Rectal smooth muscle tissue (tissue), 1 donor: ENCODE measurements at regions not wholly inside any gene's neighbourhood (a gene's known extent, or its start where the extent isn't known, plus 50 kb on each side); places are given as distances from the start of the nearest gene placed in this dataset.

Experiments
- H3K27ac ChIP-seq: one replicate; pipeline ENCODE4 v1.7.0; 2013; ENCODE audit warnings: low read depth, low read length, inconsistent platforms
- H3K27me3 ChIP-seq: one replicate; pipeline ENCODE4 v1.7.0; 2013; ENCODE audit warnings: low read length; ENCODE audit not compliant: control insufficient read depth, insufficient read depth
- H3K36me3 ChIP-seq: one replicate; pipeline ENCODE4 v1.7.0; 2013; ENCODE audit warnings: low read length; ENCODE audit not compliant: control insufficient read depth, insufficient read depth
- H3K4me1 ChIP-seq: one replicate; pipeline ENCODE4 v1.7.0; 2013; ENCODE audit warnings: low read length; ENCODE audit not compliant: control insufficient read depth, insufficient read depth
- H3K4me3 ChIP-seq: one replicate; pipeline ENCODE4 v1.7.0; 2013; ENCODE audit warnings: low read length
- H3K9ac ChIP-seq: one replicate; pipeline ENCODE4 v1.7.0; 2013; ENCODE audit warnings: low read length

DNA sequence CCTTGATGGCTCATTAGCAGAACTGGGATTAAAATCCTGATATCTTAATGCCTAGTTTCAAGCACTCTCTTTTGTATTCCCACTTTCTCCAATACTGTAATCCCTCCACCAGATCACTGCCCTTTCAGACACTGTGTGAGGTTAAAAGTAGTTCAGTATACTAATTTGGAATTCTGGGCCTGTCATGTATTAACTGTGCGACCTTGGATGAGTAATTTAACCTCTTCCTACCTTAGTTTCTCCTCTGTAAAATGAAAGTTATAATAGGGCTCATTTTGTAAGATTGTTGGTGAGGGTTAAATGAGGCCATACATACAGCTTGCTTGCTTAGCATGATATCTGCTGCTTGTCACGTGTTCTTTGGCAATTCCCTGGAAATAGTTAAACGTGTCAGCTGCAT is 207.3 kb upstream of the HS3ST1 start:
- Histone ChIP-seq H3K9ac (no peak overlapping the region), H3K36me3 (no peaks in the 10 kb centered on the region), H3K4me1 (no peaks in the 10 kb centered on the region), H3K27me3 (no peaks in the 10 kb centered on the region), H3K4me3 (no peak overlapping the region), H3K27ac (no peak overlapping the region)

DNA sequence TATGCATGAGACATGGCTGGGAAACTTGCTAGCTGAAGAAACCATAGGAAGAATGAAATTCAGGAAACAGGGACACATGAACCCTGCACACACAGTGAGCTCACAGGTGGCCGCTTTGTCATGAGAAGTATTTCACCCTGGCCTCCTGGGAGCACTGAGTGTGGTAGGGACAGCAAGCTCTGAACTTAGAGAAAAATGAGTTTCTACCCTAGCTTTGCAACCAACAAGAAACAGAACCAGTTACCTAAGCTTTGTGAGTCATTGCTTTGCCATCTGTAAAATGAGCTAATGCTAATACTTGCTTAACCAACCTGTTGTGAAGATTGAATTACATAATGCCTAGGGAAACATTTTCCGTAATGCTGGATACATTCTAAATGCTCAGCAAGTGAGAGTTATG is 206.6 kb upstream of the HS3ST1 start:
- H3K4me1 ChIP-seq, result no peaks in the 10 kb centered on the region
- no peaks in the 10 kb centered on the region for H3K27me3 ChIP-seq
- no peak overlapping the region for H3K9ac ChIP-seq
- no peak overlapping the region for H3K27ac ChIP-seq
- H3K4me3 ChIP-seq, result no peak overlapping the region
- H3K36me3 ChIP-seq, result no peaks in the 10 kb centered on the region

DNA sequence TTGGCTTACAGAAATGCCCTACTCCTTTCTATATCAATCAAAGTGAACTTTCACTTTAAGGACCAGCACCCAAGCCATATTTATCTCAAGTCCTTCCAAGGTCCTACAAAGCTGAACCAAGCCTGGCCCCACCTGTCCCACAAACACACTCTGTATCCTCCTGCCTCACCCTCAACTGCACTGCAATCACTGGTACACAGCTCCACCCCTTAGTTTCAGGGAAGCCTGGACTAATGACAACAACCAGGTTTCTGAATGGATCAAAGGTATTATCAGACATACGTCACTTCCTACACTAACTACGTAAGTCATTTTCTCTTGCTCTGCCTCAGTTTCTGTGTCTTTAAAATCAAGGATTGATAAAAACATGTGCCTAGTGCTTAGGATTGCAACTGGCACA is 205.6 kb upstream of the HS3ST1 start:
- Histone ChIP-seq H3K27ac (no peak overlapping the region), H3K9ac (no peak overlapping the region)

DNA sequence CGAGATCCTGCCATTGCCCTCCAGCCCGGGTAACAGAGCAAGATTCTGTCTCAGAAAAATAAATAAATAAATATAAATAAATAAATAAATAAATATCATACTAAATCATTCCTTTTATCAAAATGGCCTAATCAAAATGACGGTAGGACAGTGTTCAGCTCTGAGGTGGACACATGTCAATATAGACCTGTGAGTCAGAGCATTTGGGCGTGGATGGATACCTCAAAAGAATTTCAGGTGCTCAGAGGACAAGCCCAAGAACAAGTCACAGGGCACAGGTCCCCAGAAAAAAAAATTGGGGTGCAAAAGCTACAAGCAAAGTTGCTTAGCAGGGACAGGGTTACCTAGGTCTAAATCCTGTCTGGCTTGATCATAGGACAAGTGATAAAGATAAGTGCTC is 204.7 kb upstream of the HS3ST1 start:
- no peaks in the 10 kb centered on the region for H3K36me3 ChIP-seq
- H3K27ac ChIP-seq, result no peak overlapping the region
- no peak overlapping the region for H3K4me3 ChIP-seq
- H3K9ac ChIP-seq, result no peak overlapping the region
- H3K27me3 ChIP-seq, result no peaks in the 10 kb centered on the region
- H3K4me1 ChIP-seq, result no peaks in the 10 kb centered on the region

More for the DNA sequence above, 205.6 kb upstream of the HS3ST1 start:
- Histone ChIP-seq H3K4me3 (no peak overlapping the region), H3K4me1 (no peaks in the 10 kb centered on the region), H3K36me3 (no peaks in the 10 kb centered on the region), H3K27me3 (no peaks in the 10 kb centered on the region)

DNA sequence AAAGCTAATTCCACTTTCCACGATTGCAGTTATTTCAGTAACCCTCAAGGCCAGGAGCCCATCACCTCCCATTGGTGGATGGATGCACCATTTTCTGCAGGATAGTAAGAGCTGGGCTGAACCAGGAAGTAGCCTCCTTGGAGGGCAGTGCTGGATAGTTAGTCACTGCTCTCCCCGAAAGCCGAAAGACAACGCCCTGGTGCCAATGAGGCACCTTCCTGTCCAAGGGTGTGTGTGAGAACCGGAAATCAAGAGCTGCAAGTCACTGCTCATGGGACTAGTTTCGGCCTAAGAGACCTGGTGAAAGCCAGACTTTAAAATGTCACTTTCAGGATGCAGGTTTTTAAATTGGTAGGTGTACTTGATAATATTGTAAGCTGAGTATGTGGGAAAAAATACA is 203.8 kb upstream of the HS3ST1 start:
- no peak overlapping the region for H3K4me3 ChIP-seq
- no peaks in the 10 kb centered on the region for H3K4me1 ChIP-seq
- no peak overlapping the region for H3K27ac ChIP-seq
- H3K9ac ChIP-seq, result no peak overlapping the region
- H3K36me3 ChIP-seq, result no peaks in the 10 kb centered on the region
- H3K27me3 ChIP-seq, result no peaks in the 10 kb centered on the region

DNA sequence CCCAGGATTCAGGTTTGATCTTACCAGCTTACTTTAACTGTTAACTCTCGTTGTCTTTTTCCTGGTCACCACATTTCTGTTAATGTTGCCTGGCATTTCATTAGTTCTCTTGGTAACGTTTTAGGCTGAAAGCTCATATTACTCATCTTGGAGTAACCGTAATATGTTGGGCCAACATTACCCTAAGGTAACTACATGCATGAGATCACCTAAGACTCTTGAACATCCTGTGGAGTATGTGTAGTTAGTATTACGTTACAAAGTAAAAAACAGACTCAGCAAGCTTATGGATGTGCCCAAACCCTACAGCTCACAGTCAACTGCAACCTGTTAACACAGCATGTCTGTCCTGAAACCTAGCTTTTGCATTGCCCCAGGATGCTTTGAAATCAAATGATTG is 203.3 kb upstream of the HS3ST1 start:
- Histone ChIP-seq H3K4me3 (no peak overlapping the region), H3K27ac (no peak overlapping the region), H3K4me1 (no peaks in the 10 kb centered on the region), H3K9ac (no peak overlapping the region), H3K36me3 (no peaks in the 10 kb centered on the region), H3K27me3 (no peaks in the 10 kb centered on the region)

DNA sequence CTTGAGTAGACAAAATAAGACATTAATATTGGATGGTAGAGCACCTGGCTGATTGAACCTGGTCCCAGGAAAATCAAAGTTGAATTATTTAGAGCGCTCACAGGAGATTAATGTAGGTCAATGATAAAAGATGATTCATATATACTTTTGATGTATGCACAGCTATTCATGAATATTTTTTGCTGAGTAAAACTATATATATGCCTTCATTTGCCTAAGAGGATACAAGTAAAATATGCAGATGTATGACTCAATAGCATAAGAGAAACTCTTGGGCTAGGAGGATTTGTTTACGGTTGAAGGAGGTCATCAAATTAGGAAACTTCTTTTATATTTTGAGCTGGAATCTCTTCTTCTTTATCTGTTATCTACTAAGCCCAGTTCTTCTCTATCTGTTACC is 202.7 kb upstream of the HS3ST1 start:
- Histone ChIP-seq H3K36me3 (no peaks in the 10 kb centered on the region), H3K27ac (no peak overlapping the region), H3K4me3 (no peak overlapping the region), H3K4me1 (no peaks in the 10 kb centered on the region), H3K27me3 (no peaks in the 10 kb centered on the region), H3K9ac (no peak overlapping the region)

DNA sequence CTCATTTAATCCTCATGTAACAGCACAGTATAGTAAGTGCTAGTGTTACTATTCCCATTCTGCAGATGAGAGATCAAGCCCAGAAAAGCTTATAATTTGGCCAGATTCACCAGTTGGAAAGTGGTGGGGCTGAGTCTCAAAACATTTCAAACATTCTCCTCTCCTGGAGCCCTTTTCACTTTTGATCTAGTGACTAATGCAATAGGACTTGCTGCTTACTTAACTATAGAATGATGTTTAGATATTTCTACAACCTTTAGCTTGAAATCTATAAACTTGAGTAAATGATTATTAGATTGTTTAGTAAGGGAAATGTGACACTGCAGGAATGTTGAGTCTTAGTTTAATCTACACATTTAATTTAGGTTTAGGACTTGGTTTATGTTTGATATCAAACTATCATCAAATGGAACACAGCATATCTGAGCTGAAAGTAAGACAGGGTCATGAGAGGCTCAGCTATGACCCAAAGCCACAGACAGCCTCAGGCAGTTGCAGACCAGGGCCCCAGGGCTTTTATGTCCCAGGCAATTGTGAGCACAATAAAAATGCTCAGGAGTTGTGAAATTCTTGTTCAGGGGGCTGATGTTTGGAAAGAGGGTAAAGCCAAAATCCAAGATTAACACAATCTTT is 199.5 kb upstream of the HS3ST1 start:
- Histone ChIP-seq H3K4me3 (no peak overlapping the region), H3K27me3 (no peaks in the 10 kb centered on the region), H3K4me1 (no peaks in the 10 kb centered on the region), H3K27ac (no peak overlapping the region), H3K36me3 (no peaks in the 10 kb centered on the region), H3K9ac (no peak overlapping the region)

DNA sequence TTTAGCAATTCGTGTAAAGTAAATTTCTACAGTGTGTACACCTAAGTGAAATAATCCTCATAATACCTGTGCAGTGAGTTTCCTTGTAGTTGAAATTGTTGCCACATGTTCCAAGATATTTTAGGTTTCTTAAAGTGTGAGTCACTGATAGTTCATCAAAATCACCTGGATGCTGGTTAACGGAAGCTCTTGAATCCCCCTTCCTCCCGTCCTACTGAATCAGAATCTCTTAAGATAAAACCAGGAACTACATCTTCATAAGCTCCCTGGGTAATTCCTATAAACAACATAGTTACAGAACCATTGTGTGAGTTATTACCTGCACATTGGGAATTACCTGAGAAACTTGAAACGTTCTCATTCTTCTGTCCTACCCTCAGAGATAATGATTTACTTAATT is 197.4 kb upstream of the HS3ST1 start:
- no peak overlapping the region for H3K4me3 ChIP-seq
- H3K4me1 ChIP-seq, result no peaks in the 10 kb centered on the region
- no peak overlapping the region for H3K27ac ChIP-seq
- H3K36me3 ChIP-seq, result no peaks in the 10 kb centered on the region
- no peaks in the 10 kb centered on the region for H3K27me3 ChIP-seq
- H3K9ac ChIP-seq, result no peak overlapping the region

DNA sequence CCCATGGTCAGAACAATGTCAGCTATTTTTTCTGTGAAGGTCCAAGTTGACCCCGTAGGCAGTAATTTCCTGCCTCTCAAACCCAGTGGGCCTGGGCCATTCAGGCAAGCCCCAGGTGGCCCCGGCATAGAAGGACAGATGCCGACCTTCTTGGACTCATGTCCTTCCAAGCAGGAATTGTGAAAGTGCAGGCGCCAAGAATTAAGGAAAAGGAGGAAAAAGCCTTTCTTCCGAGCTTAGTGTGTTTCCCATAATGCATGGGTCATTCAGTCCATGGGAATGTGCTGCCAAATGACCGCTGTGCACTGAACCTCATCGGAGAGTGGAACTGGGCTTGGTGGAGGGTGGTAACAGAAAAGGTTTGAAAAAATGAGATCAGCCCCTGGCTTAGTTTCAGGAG is 196.5 kb upstream of the HS3ST1 start:
- Histone ChIP-seq H3K9ac (no peak overlapping the region), H3K4me1 (no peaks in the 10 kb centered on the region), H3K27me3 (no peaks in the 10 kb centered on the region), H3K27ac (no peak overlapping the region), H3K4me3 (no peak overlapping the region), H3K36me3 (no peaks in the 10 kb centered on the region)

DNA sequence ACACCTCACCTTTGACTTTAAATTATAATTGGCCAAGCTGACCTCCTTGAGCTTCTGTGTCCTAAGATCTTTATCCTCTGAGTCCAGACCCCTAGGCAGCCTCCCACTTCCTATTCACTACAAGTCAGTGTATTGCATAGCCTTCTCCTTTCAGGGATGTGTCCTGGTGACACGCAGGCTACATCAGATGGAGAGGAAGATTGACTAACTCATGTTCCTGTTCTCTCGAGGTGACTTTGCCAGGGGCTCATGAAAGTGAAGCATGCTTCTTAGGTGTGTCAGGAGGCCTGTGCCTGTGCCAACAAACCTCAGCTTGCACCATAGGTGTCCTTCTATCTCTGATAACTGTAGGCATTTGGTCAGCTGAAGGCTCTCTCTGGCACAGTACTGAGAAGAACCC is 195.7 kb upstream of the HS3ST1 start:
- H3K27ac ChIP-seq, result no peak overlapping the region
- H3K36me3 ChIP-seq, result no peaks in the 10 kb centered on the region
- H3K4me1 ChIP-seq, result no peaks in the 10 kb centered on the region
- no peak overlapping the region for H3K4me3 ChIP-seq
- no peaks in the 10 kb centered on the region for H3K27me3 ChIP-seq
- no peak overlapping the region for H3K9ac ChIP-seq

DNA sequence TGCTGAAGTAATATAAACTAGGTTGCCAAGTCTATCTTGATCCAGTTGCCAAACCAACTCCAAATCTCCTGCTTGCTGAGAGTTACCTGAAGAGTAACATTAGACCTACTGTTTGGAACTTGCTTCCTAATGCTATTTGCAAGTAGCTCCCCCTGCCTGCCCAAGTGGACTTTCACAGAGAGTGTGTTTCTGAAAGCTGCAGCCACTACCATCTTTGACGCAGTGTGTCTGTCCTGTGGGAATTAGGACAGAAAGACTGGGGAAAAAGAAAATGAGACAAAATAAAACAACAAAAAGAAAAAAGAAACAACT is 195.0 kb upstream of the HS3ST1 start:
- Histone ChIP-seq H3K27ac (no peak overlapping the region), H3K27me3 (no peaks in the 10 kb centered on the region), H3K4me1 (no peaks in the 10 kb centered on the region)

DNA sequence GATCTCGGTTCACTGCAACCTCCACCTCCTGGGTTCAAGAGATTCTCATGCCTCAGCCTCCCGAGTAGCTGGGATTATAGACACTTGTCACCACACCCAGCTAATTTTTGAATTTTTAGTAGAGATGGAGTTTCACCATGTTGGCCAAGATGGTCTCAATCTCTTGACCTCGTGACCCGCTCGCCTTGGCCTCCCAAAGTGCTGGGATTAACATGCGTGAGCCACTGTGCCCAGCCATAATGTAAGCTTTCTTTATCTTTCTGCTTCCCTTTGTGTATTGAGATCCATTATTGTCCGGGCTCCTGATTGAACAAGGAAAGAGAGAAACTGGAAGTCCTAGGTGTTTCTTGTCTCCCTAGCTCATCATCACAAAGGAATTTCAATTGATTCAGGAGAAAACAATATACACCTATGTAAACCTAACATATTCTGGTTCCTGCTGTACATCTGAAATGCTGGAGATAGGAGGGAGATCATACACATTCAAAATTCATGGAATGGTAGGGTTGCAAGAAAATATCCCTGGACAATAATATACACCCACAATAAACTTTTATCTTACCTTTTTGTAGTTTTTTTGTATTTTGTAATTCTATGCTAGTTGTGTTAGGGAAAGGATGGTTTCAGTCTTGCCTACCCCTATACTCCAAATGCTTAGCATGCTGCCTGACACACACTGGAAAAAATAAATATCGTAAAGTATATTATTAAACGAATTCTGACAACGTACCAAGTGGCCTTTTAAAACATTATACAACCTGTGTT is 194.4 kb upstream of the HS3ST1 start:
- H3K9ac ChIP-seq, result no peak overlapping the region
- H3K4me1 ChIP-seq, result no peaks in the 10 kb centered on the region
- no peaks in the 10 kb centered on the region for H3K36me3 ChIP-seq
- H3K27ac ChIP-seq, result no peak overlapping the region
- H3K4me3 ChIP-seq, result no peak overlapping the region
- H3K27me3 ChIP-seq, result no peaks in the 10 kb centered on the region

More for the DNA sequence above, 195.0 kb upstream of the HS3ST1 start:
- H3K4me3 ChIP-seq, result no peak overlapping the region
- H3K36me3 ChIP-seq, result no peaks in the 10 kb centered on the region
- H3K9ac ChIP-seq, result no peak overlapping the region
